HUDEP-2 (cell line): ENCODE measurements at regions not wholly inside any gene's neighbourhood (a gene's known extent, or its start where the extent isn't known, plus 50 kb on each side); places are given as distances from the start of the nearest gene placed in this dataset.

Source experiments
- DNase-seq, 76 experiments: peaks; one replicate each; lab custom pipeline; 2025; ENCODE audit not compliant: unreplicated experiment in 76 of 76; lab: John Stamatoyannopoulos, UW

- no peak for DNase-seq
Observed at GRCh38 chr20:40459299-40459698, 229.7 kb downstream of the MAFB start.

- DNase-seq, result no peak
Observed at GRCh38 chr20:40457404-40457803, 231.6 kb downstream of the MAFB start.

- no peak for DNase-seq
Observed at GRCh38 chr20:40452758-40453157, 236.3 kb downstream of the MAFB start.

GRCh38 chr20:40451552-40451951 is 237.5 kb downstream of the MAFB start:
- DNase-seq, result no peak

- DNase-seq, result no peak
Observed at GRCh38 chr20:40449974-40450616, 238.9 kb downstream of the MAFB start.

GRCh38 chr20:40449144-40449690 is 239.8 kb downstream of the MAFB start:
- no peak for DNase-seq

- DNase-seq, result no peak
Observed at GRCh38 chr20:40446888-40447287, 242.1 kb downstream of the MAFB start.

- no peak for DNase-seq
Observed at GRCh38 chr20:40444516-40444915, 244.5 kb downstream of the MAFB start.

GRCh38 chr20:40443753-40444152 is 245.3 kb downstream of the MAFB start:
- no peak for DNase-seq

- no peak for DNase-seq
Observed at GRCh38 chr20:40442181-40442963, 246.7 kb downstream of the MAFB start.

- DNase-seq, result no peak
Observed at GRCh38 chr20:40441771-40442170, 247.3 kb downstream of the MAFB start.

GRCh38 chr20:40438161-40438830 is 250.7 kb downstream of the MAFB start:
- DNase-seq, result no peak

GRCh38 chr20:40436011-40436410 is 253.0 kb downstream of the MAFB start:
- DNase-seq, result no peak

GRCh38 chr20:40435146-40435895 is 253.7 kb downstream of the MAFB start:
- no peak for DNase-seq

GRCh38 chr20:40434122-40434521 is 254.9 kb downstream of the MAFB start:
- no peak for DNase-seq

GRCh38 chr20:40433341-40433861 is 255.6 kb downstream of the MAFB start:
- DNase-seq, result no peak

- no peak for DNase-seq
Observed at GRCh38 chr20:40431611-40432010, 257.4 kb downstream of the MAFB start.

GRCh38 chr20:40431112-40431511 is 257.9 kb downstream of the MAFB start:
- DNase-seq, result no peak

- no peak for DNase-seq
Observed at GRCh38 chr20:40427026-40427425, 262.0 kb downstream of the MAFB start.

GRCh38 chr20:40424695-40425094 is 264.3 kb downstream of the MAFB start:
- DNase-seq, result no peak

- no peak for DNase-seq
Observed at GRCh38 chr20:40422656-40423055, 266.4 kb downstream of the MAFB start.
